Kidney tubule cell (primary cell): ENCODE measurements at regions not wholly inside any gene's neighbourhood (a gene's known extent, or its start where the extent isn't known, plus 50 kb on each side); places are given as distances from the start of the nearest gene placed in this dataset.
A peak's percentile ranks its signal among the peaks of the same experiment; 100 is the strongest.
"Not testable (repeated sequence)": the region's sequence is repeated elsewhere in the genome, so short reads cannot be mapped to it uniquely, and the experiment has no call there.

Experiments used
- DNase-seq: peaks from one replicate; pipeline ENCODE4 v3.0.0-alpha.2; 2018; ENCODE audit warnings: low spot score

GRCh38 chrX:4547213-4547836 lies 833.9 kb upstream of the PRKX start:
- peak; percentile 48 for DNase-seq

- not testable (repeated sequence) for DNase-seq
These were observed 832.7 kb upstream of the PRKX start for GRCh38 chrX:4546178-4546577.

GRCh38 chrX:4528247-4528646 lies 814.8 kb upstream of the PRKX start:
- DNase-seq: no peak

GRCh38 chrX:4485912-4486311 lies 772.5 kb upstream of the PRKX start:
- DNase-seq: no peak

- DNase-seq: no peak
These were observed 770.8 kb upstream of the PRKX start for GRCh38 chrX:4484266-4484665.

- no peak for DNase-seq
These were observed 738.1 kb upstream of the PRKX start for GRCh38 chrX:4451591-4451990.

GRCh38 chrX:4450177-4450576 lies 736.7 kb upstream of the PRKX start:
- DNase-seq: no peak

- DNase-seq: no peak
These were observed 722.5 kb upstream of the PRKX start for GRCh38 chrX:4435905-4436304.

GRCh38 chrX:4397471-4397870 lies 684.0 kb upstream of the PRKX start:
- no peak for DNase-seq

GRCh38 chrX:4382273-4382672 lies 668.8 kb upstream of the PRKX start:
- no peak for DNase-seq

GRCh38 chrX:4380710-4381109 lies 667.3 kb upstream of the PRKX start:
- no peak for DNase-seq

- peak; percentile 23 for DNase-seq
These were observed 665.6 kb upstream of the PRKX start for GRCh38 chrX:4379071-4379470.

GRCh38 chrX:4373791-4374190 lies 660.3 kb upstream of the PRKX start:
- no peak for DNase-seq

- no peak for DNase-seq
These were observed 645.1 kb upstream of the PRKX start for GRCh38 chrX:4358577-4358976.

- DNase-seq: no peak
These were observed 609.5 kb upstream of the PRKX start for GRCh38 chrX:4322916-4323315.

GRCh38 chrX:4320436-4320947 lies 607.0 kb upstream of the PRKX start:
- DNase-seq: no peak

GRCh38 chrX:4315891-4316290 lies 602.4 kb upstream of the PRKX start:
- no peak for DNase-seq

- no peak for DNase-seq
These were observed 601.1 kb upstream of the PRKX start for GRCh38 chrX:4314586-4314985.

GRCh38 chrX:4277122-4277521 lies 563.7 kb upstream of the PRKX start:
- no peak for DNase-seq

- DNase-seq: no peak
These were observed 555.2 kb upstream of the PRKX start for GRCh38 chrX:4268676-4269075.

- no peak for DNase-seq
These were observed 551.6 kb upstream of the PRKX start for GRCh38 chrX:4265036-4265435.

- DNase-seq: peak; percentile 7
These were observed 549.8 kb upstream of the PRKX start for GRCh38 chrX:4263030-4263803.

- DNase-seq: no peak
These were observed 539.6 kb upstream of the PRKX start for GRCh38 chrX:4253092-4253491.

- no peak for DNase-seq
These were observed 536.0 kb upstream of the PRKX start for GRCh38 chrX:4249401-4249800.
